ENCODE measurements at regions not wholly inside any gene's neighbourhood (a gene's known extent, or its start where the extent isn't known, plus 50 kb on each side); places are given as distances from the start of the nearest gene placed in this dataset.

GRCh38 chr15:59886441-59886840, 117.7 kb upstream of the FOXB1 start:
- TF ChIP-seq CTCF (conservative IDR thresholded peaks at IDR 0.05; ENCODE audit: low read depth, low read length): no peak
- TF ChIP-seq EZH2phosphoT487 (IDR thresholded peaks at IDR 0.05; ENCODE audit: borderline replicate concordance, low read length): no peak
- no peak for TF ChIP-seq EZH2 (IDR thresholded peaks at IDR 0.05; ENCODE audit: low read length, unreplicated experiment)

All from PC-3 (cell line).